K562 (cell line): ENCODE measurements at regions not wholly inside any gene's neighbourhood (a gene's known extent, or its start where the extent isn't known, plus 50 kb on each side); places are given as distances from the start of the nearest gene placed in this dataset.

Experiments used
- FOSL1 ChIP-seq: fragments of 200-800 bp; sonication (Bioruptor generic); conservative IDR thresholded peaks from 2 replicates; pipeline ENCODE4 v1.6.1; 2016; ENCODE audit warnings: missing genetic modification characterization, missing compliant biosample characterization
- IRF2 ChIP-seq: sonication (generic); formaldehyde crosslinking; IDR thresholded peaks from 2 replicates; pipeline ENCODE4 v1.8.1; 2022; ENCODE audit warnings: mild to moderate bottlenecking, missing genetic modification reagents
- KDM1A ChIP-seq, 2 experiments: fragments of 450-650 bp; IDR thresholded peaks; 2 replicates each; pipeline ENCODE4 v1.6.1; 2016; ENCODE audit warnings: mild to moderate bottlenecking in 2 of 2
- L3MBTL2 ChIP-seq: fragments of 450-650 bp; IDR thresholded peaks from 2 replicates; pipeline ENCODE4 v1.6.1; 2016; ENCODE audit warnings: mild to moderate bottlenecking, moderate library complexity
- MAFF ChIP-seq: IDR thresholded peaks from 2 replicates; pipeline ENCODE4 v1.6.1; 2012; ENCODE audit warnings: low read length, improper control_type of control experiment
- MAX ChIP-seq: sonication (generic); formaldehyde crosslinking; IDR thresholded peaks from 2 replicates; pipeline ENCODE4 v1.9.0; 2022; ENCODE audit warnings: mild to moderate bottlenecking, missing genetic modification reagents
- PREB ChIP-seq: sonication (generic); formaldehyde crosslinking; IDR thresholded peaks from 2 replicates; pipeline ENCODE4 v1.8.1; 2023; ENCODE audit warnings: mild to moderate bottlenecking, missing genetic modification reagents
- PTRF ChIP-seq: fragments of 450-650 bp; IDR thresholded peaks from 2 replicates; pipeline ENCODE4 v1.6.1; 2016; ENCODE audit warnings: mild to moderate bottlenecking, missing genetic modification characterization, missing compliant biosample characterization
- TAF9B ChIP-seq: fragments of 450-650 bp; IDR thresholded peaks from 2 replicates; pipeline ENCODE4 v1.6.1; 2018; ENCODE audit warnings: mild to moderate bottlenecking; ENCODE audit not compliant: partially characterized antibody
- WHSC1 ChIP-seq: IDR thresholded peaks from one replicate; pipeline ENCODE4 v1.6.1; 2012; ENCODE audit warnings: low read length, control low read depth, inconsistent platforms
- ZFPM2 ChIP-seq: fragments of 250-450 bp; sonication (Bioruptor Pico); IDR thresholded peaks from 2 replicates; pipeline ENCODE4 v1.5.1; 2022; ENCODE audit warnings: mild to moderate bottlenecking
- ZFX ChIP-seq: sonication (generic); formaldehyde crosslinking; IDR thresholded peaks from 2 replicates; pipeline ENCODE4 v1.8.0; 2022; ENCODE audit warnings: mild to moderate bottlenecking, missing genetic modification reagents, moderate library complexity
- ZNF316 ChIP-seq: fragments of 450-650 bp; IDR thresholded peaks from 2 replicates; pipeline ENCODE4 v1.6.1; 2016
- TF ChIP-seq, protein P1 (sequence below), 3 experiments: IDR thresholded peaks in 2 of 3; conservative IDR thresholded peaks in 1 of 3; 2 replicates each; pipeline ENCODE4 v1.5.1; 2011 to 2012; ENCODE audit warnings: low read length in 3 of 3, mild to moderate bottlenecking in 3 of 3, control low read depth in 2 of 3, improper control_type of control experiment in 1 of 3, inconsistent platforms in 1 of 3, low read depth in 1 of 3, mixed read lengths in 1 of 3, moderate library complexity in 1 of 3; ENCODE audit not compliant: insufficient read depth in 2 of 3
- TF ChIP-seq, protein P2 (sequence below): fragments of 250-450 bp; sonication (Bioruptor Pico); IDR thresholded peaks from 2 replicates; pipeline ENCODE4 v1.4.0; 2020

DNA sequence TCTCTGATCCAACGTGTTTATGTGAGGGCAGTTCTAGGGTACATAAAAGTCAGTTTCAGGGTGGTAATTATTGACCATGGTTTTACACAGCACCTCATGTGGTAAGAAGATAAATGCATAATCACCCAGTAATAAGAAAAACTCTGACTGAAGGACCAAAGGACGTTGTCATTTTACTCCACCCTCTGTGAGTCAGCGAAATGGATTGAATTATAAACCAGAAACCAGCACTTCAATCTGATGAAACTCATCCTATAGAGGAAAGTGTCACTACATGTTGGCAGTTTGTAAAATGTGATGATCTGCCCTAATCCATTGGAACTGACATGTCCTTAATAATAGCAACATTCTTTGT is 406.8 kb downstream of the KLF5 start (continued):
- 0 out of 2 replicates have a peak, but pooled peaks have one; percentile 8 for TF ChIP-seq L3MBTL2
- no peak for TF ChIP-seq WHSC1
- TF ChIP-seq, protein P1, sequence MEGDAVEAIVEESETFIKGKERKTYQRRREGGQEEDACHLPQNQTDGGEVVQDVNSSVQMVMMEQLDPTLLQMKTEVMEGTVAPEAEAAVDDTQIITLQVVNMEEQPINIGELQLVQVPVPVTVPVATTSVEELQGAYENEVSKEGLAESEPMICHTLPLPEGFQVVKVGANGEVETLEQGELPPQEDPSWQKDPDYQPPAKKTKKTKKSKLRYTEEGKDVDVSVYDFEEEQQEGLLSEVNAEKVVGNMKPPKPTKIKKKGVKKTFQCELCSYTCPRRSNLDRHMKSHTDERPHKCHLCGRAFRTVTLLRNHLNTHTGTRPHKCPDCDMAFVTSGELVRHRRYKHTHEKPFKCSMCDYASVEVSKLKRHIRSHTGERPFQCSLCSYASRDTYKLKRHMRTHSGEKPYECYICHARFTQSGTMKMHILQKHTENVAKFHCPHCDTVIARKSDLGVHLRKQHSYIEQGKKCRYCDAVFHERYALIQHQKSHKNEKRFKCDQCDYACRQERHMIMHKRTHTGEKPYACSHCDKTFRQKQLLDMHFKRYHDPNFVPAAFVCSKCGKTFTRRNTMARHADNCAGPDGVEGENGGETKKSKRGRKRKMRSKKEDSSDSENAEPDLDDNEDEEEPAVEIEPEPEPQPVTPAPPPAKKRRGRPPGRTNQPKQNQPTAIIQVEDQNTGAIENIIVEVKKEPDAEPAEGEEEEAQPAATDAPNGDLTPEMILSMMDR (IDR thresholded peaks at IDR 0.05 in 2 of 3, conservative IDR thresholded peaks at IDR 0.05 in 1 of 3; ENCODE audit: insufficient read depth in 2 of 3, low read depth in 1 of 3, low read length in 3 of 3): peak in 1 of 3 experiments; percentile 12; a peak in 1 of 6 replicates
- TF ChIP-seq, protein P2, sequence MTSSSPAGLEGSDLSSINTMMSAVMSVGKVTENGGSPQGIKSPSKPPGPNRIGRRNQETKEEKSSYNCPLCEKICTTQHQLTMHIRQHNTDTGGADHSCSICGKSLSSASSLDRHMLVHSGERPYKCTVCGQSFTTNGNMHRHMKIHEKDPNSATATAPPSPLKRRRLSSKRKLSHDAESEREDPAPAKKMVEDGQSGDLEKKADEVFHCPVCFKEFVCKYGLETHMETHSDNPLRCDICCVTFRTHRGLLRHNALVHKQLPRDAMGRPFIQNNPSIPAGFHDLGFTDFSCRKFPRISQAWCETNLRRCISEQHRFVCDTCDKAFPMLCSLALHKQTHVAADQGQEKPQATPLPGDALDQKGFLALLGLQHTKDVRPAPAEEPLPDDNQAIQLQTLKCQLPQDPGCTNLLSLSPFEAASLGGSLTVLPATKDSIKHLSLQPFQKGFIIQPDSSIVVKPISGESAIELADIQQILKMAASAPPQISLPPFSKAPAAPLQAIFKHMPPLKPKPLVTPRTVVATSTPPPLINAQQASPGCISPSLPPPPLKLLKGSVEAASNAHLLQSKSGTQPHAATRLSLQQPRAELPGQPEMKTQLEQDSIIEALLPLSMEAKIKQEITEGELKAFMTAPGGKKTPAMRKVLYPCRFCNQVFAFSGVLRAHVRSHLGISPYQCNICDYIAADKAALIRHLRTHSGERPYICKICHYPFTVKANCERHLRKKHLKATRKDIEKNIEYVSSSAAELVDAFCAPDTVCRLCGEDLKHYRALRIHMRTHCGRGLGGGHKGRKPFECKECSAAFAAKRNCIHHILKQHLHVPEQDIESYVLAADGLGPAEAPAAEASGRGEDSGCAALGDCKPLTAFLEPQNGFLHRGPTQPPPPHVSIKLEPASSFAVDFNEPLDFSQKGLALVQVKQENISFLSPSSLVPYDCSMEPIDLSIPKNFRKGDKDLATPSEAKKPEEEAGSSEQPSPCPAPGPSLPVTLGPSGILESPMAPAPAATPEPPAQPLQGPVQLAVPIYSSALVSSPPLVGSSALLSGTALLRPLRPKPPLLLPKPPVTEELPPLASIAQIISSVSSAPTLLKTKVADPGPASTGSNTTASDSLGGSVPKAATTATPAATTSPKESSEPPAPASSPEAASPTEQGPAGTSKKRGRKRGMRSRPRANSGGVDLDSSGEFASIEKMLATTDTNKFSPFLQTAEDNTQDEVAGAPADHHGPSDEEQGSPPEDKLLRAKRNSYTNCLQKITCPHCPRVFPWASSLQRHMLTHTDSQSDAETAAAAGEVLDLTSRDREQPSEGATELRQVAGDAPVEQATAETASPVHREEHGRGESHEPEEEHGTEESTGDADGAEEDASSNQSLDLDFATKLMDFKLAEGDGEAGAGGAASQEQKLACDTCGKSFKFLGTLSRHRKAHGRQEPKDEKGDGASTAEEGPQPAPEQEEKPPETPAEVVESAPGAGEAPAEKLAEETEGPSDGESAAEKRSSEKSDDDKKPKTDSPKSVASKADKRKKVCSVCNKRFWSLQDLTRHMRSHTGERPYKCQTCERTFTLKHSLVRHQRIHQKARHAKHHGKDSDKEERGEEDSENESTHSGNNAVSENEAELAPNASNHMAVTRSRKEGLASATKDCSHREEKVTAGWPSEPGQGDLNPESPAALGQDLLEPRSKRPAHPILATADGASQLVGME (CRISPR knock-in tag): no peak
- TF ChIP-seq TAF9B: no peak
- TF ChIP-seq PREB (CRISPR knock-in tag): no peak
- no peak for TF ChIP-seq IRF2 (CRISPR knock-in tag)
- peak; percentile 48 to 67; a peak in 3 of 4 replicates for TF ChIP-seq KDM1A (IDR thresholded peaks at IDR 0.05)
- no peak for TF ChIP-seq ZFX
- no peak for TF ChIP-seq PTRF (tag)
- peak; percentile 94 for TF ChIP-seq ZNF316
- peak; percentile 67 for TF ChIP-seq MAFF
- no peak for TF ChIP-seq ZFPM2 (CRISPR knock-in tag)
- peak; percentile 51 for TF ChIP-seq FOSL1 (tag)
- TF ChIP-seq MAX (CRISPR knock-in tag): no peak
